ENCODE measurements at regions not wholly inside any gene's neighbourhood (a gene's known extent, or its start where the extent isn't known, plus 50 kb on each side); places are given as distances from the start of the nearest gene placed in this dataset.

DNA sequence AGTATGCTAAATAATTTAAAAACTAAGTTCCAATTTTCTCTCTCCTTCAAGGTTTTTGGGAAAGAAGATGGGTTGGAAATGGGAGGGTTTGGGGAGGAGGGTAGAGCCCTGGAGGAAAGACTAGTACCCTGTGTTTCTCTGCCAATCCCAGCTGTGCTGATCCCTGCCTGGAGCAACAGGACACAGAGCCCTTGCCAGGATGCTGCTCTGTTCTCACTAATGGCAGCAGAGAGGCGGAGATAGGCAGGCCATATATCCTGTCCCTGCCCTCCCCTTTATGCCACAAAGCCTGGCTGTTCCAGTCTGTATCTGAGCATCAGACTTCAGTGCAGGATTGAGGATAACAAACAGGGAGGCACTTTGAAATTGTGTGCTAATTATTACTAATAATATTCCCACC is 99.0 kb downstream of the C12orf75 start:
- intact Hi-C loops (cut with micrococcal nuclease): loop anchor here (10.0 kb wide), 2 partner anchors 275 to 1495 kb away; no protein-coding TSS in a partner anchor

More for the DNA sequence above, 99.0 kb downstream of the C12orf75 start:
- Histone ChIP-seq H3K9me3 (ENCODE audit: control insufficient read depth in 1 of 2, insufficient read depth in 1 of 2, low read depth in 1 of 2, low read length in 2 of 2) (no peaks in the 10 kb centered on the region), H3K79me2 (ENCODE audit: insufficient read depth, low read length) (no peaks in the 10 kb centered on the region), H4K20me1 (ENCODE audit: insufficient read depth) (no peaks in the 10 kb centered on the region), H3K4me1 (ENCODE audit: control insufficient read depth in 1 of 2, insufficient read depth in 2 of 2, low read length in 2 of 2) (no peaks in the 10 kb centered on the region), H3K9me2 (ENCODE audit: insufficient read depth) (no peaks in the 10 kb centered on the region), H3K36me3 (ENCODE audit: control insufficient read depth in 1 of 2, insufficient read depth in 2 of 2, low read length in 2 of 2) (no peaks in the 10 kb centered on the region), H3K4me2 (ENCODE audit: low read length) (no peak overlapping the region), H3K27ac (ENCODE audit: low read depth, low read length) (no peak overlapping the region), H3K9ac (ENCODE audit: low read length) (no peak overlapping the region), H3K4me3 (replicated peaks in 1 of 2; ENCODE audit: low read depth in 1 of 2, low read length in 2 of 2) (no peak overlapping the region), H3K27me3 (ENCODE audit: insufficient read depth, low read length) (no peaks in the 10 kb centered on the region), H2AFZ (ENCODE audit: low read depth, low read length, poor library complexity, severe bottlenecking) (no peak overlapping the region)
- TF ChIP-seq CTCF (IDR thresholded peaks at IDR 0.05 in 2 of 3, conservative IDR thresholded peaks at IDR 0.05 in 1 of 3; ENCODE audit: borderline replicate concordance in 1 of 3, insufficient read depth in 1 of 3, low read depth in 2 of 3, low read length in 2 of 3) (no peak), FOSL1 (IDR thresholded peaks at IDR 0.05; ENCODE audit: low read depth) (no peak), EZH2phosphoT487 (IDR thresholded peaks at IDR 0.05; ENCODE audit: borderline replicate concordance) (no peak), ZBTB33 (IDR thresholded peaks at IDR 0.05; ENCODE audit: extremely low read depth, insufficient replicate concordance, low read length) (no peak), CBX3 (IDR thresholded peaks at IDR 0.05; ENCODE audit: low read depth) (no peak), SIN3A (IDR thresholded peaks at IDR 0.05; ENCODE audit: low read depth) (no peak), EGR1 (IDR thresholded peaks at IDR 0.05; ENCODE audit: low read depth) (no peak), RAD21 (IDR thresholded peaks at IDR 0.05; ENCODE audit: low read depth) (no peak), YY1 (IDR thresholded peaks at IDR 0.05; ENCODE audit: extremely low read depth, insufficient replicate concordance, low read depth, low read length) (no peak), EZH2 (IDR thresholded peaks at IDR 0.05) (no peak), POLR2AphosphoS5 (IDR thresholded peaks at IDR 0.05; ENCODE audit: low read depth, low read length) (no peak)
- TF ChIP-seq, protein P1, sequence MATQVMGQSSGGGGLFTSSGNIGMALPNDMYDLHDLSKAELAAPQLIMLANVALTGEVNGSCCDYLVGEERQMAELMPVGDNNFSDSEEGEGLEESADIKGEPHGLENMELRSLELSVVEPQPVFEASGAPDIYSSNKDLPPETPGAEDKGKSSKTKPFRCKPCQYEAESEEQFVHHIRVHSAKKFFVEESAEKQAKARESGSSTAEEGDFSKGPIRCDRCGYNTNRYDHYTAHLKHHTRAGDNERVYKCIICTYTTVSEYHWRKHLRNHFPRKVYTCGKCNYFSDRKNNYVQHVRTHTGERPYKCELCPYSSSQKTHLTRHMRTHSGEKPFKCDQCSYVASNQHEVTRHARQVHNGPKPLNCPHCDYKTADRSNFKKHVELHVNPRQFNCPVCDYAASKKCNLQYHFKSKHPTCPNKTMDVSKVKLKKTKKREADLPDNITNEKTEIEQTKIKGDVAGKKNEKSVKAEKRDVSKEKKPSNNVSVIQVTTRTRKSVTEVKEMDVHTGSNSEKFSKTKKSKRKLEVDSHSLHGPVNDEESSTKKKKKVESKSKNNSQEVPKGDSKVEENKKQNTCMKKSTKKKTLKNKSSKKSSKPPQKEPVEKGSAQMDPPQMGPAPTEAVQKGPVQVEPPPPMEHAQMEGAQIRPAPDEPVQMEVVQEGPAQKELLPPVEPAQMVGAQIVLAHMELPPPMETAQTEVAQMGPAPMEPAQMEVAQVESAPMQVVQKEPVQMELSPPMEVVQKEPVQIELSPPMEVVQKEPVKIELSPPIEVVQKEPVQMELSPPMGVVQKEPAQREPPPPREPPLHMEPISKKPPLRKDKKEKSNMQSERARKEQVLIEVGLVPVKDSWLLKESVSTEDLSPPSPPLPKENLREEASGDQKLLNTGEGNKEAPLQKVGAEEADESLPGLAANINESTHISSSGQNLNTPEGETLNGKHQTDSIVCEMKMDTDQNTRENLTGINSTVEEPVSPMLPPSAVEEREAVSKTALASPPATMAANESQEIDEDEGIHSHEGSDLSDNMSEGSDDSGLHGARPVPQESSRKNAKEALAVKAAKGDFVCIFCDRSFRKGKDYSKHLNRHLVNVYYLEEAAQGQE (IDR thresholded peaks at IDR 0.05; ENCODE audit: low read depth): no peak
- TF ChIP-seq, protein P2, sequence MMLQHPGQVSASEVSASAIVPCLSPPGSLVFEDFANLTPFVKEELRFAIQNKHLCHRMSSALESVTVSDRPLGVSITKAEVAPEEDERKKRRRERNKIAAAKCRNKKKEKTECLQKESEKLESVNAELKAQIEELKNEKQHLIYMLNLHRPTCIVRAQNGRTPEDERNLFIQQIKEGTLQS (IDR thresholded peaks at IDR 0.05): no peak
- TF ChIP-seq, protein P3, sequence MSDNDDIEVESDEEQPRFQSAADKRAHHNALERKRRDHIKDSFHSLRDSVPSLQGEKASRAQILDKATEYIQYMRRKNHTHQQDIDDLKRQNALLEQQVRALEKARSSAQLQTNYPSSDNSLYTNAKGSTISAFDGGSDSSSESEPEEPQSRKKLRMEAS (IDR thresholded peaks at IDR 0.05): no peak
- CTCF ChIA-PET: no interaction called here
- no peak for ATAC-seq
- BruUV-seq (replicated peaks): no TSS peak
- POLR2A ChIA-PET: no interaction called here
- no peak for DNase-seq (ENCODE audit: low read depth, low spot score)
- RAD21 ChIA-PET (ENCODE audit: low non-redundant PET in 1 of 2, low total read pairs in 2 of 2, uncharacterized antibody in 2 of 2, unreplicated experiment in 2 of 2): interaction anchor here in 1 of 2 experiments (0.7 kb wide), 1 partner anchor 152 kb away, joined by 3 read pairs; no protein-coding TSS in a partner anchor
